ENCODE measurements at regions not wholly inside any gene's neighbourhood (a gene's known extent, or its start where the extent isn't known, plus 50 kb on each side); places are given as distances from the start of the nearest gene placed in this dataset.

DNA sequence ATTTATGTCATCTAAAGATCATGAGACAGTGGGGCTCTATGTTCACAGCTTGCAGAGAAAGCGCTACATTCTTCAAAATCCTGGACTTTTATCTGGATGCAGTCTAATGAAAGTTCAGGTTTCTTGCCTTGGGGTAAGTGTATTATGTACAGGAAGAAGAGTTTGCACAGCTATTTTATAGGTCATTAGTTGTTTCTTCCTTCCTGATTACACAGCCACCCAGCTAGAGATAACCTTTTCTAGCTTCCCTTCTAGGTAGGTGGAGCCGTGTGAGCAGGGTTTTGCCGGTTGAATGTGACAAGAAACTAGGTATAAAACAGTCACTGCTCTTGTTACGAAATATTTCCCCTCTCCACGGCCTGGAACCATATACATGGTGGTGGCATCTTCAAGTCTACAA lies 800.8 kb upstream of the SOX11 start:
- TF ChIP-seq EZH2 (IDR thresholded peaks at IDR 0.05; ENCODE audit: insufficient read depth, poor library complexity, severe bottlenecking) (no peak), EZH2phosphoT487 (IDR thresholded peaks at IDR 0.05; ENCODE audit: insufficient read depth, low read depth) (no peak)

All from GM23248 (cell line).